GM12801 (cell line): ENCODE measurements at regions not wholly inside any gene's neighbourhood (a gene's known extent, or its start where the extent isn't known, plus 50 kb on each side); places are given as distances from the start of the nearest gene placed in this dataset.

ENCODE experiments used
- CTCF ChIP-seq: IDR thresholded peaks from one replicate; pipeline ENCODE4 v1.5.1; 2011; ENCODE audit warnings: control low read depth; ENCODE audit not compliant: insufficient read length; ENCODE audit errors: extremely low read depth

GRCh38 chr12:46677749-46678148, 148.0 kb downstream of the SLC38A4 start:
- no peak for TF ChIP-seq CTCF

- no peak for TF ChIP-seq CTCF
Measured at GRCh38 chr12:46676797-46677520, 148.8 kb downstream of the SLC38A4 start.

- TF ChIP-seq CTCF = no peak
Measured at GRCh38 chr12:46676396-46676795, 149.4 kb downstream of the SLC38A4 start.

GRCh38 chr12:46675736-46676135, 150.1 kb downstream of the SLC38A4 start:
- no peak for TF ChIP-seq CTCF

- TF ChIP-seq CTCF = no peak
Measured at GRCh38 chr12:46674800-46675199, 151.0 kb downstream of the SLC38A4 start.

GRCh38 chr12:46674129-46674528, 151.7 kb downstream of the SLC38A4 start:
- no peak for TF ChIP-seq CTCF

GRCh38 chr12:46671102-46671501, 154.7 kb downstream of the SLC38A4 start:
- no peak for TF ChIP-seq CTCF
